Heart left ventricle (tissue), 13 donors: ENCODE measurements at regions not wholly inside any gene's neighbourhood (a gene's known extent, or its start where the extent isn't known, plus 50 kb on each side); places are given as distances from the start of the nearest gene placed in this dataset.

ENCODE experiments used
- CTCF ChIP-seq, 12 donors: fragments of 200-600 bp; sonication (generic) in 4 of 12; IDR thresholded peaks; one replicate each; pipeline versions ENCODE4 v1.5.0 to v1.8.0; 2018 to 2022; ENCODE audit warnings: antibody characterized with exemption in 12 of 12, mild to moderate bottlenecking in 5 of 12
- POLR2A ChIP-seq, 2 donors: fragments of 450-650 bp; IDR thresholded peaks; one replicate each; pipeline ENCODE4 v1.6.1; 2017; ENCODE audit warnings: antibody characterized with exemption in 2 of 2, mild to moderate bottlenecking in 2 of 2, moderate library complexity in 2 of 2
- donor health status: ischemic (EF 13 %, LVEDD 7.1; RV severe dilation, severe dysfunction).
- donor health status: DM: no; HTN: yes; CAD: no.
- donor health status: DM: no; HTN: no; CAD: no.
- donor health status: ischemic (EF 25% LVEDD 6.9; RV normal size, moderate dysfunction).
- donor health status: ischemic (EF 25% LVEDD 5.7; RV mildly dilated, moderate dysfunction).
- donor health status: ischemic (EF 35%, LVEDD 5.7; RV mildly dilated, moderate dysfunction).
- donor health status: nonischemic (EF 11% LVEDD 7.7; RV severe dilation, severe dysfunction).
- donor health status: DM: yes; HTN: yes; CAD: no.
- donor health status: PGD.
- donor health status: ischemic (EF 29% LVEDD 5.4; RV normal size, mild dysfunction).
- donor health status: nonischemic (EF 23%, LVEDD 6.1; RV moderate dilation, normal function).

GRCh38 chr1:2950926-2951305 is 70.4 kb upstream of the ACTRT2 start:
- no peak for TF ChIP-seq POLR2A (IDR thresholded peaks at IDR 0.05)
- TF ChIP-seq CTCF (IDR thresholded peaks at IDR 0.05), result no peak
